GM18909 (cell line): ENCODE measurements at regions not wholly inside any gene's neighbourhood (a gene's known extent, or its start where the extent isn't known, plus 50 kb on each side); places are given as distances from the start of the nearest gene placed in this dataset.

Experiments
- ATAC-seq: cut with Tn5 transposase; IDR thresholded peaks from one replicate; pipeline ENCODE4 v1.9.1; 2021; ENCODE audit warnings: mild to moderate bottlenecking; ENCODE audit not compliant: unreplicated experiment, poor library complexity

- no peak for ATAC-seq
Observed at GRCh38 chr10:109428775-109429491, 494.4 kb downstream of the XPNPEP1 start.

- no peak for ATAC-seq
Observed at GRCh38 chr10:109427411-109427810, 495.9 kb downstream of the XPNPEP1 start.

GRCh38 chr10:109426987-109427386, 496.3 kb downstream of the XPNPEP1 start:
- no peak for ATAC-seq

- no peak for ATAC-seq
Observed at GRCh38 chr10:109418795-109419194, 504.5 kb downstream of the XPNPEP1 start.

- no peak for ATAC-seq
Observed at GRCh38 chr10:109417803-109418202, 505.5 kb downstream of the XPNPEP1 start.

GRCh38 chr10:109412353-109412752, 511.0 kb downstream of the XPNPEP1 start:
- ATAC-seq = no peak

GRCh38 chr10:109411917-109412316, 511.4 kb downstream of the XPNPEP1 start:
- ATAC-seq = no peak

GRCh38 chr10:109405338-109405737, 518.0 kb downstream of the XPNPEP1 start:
- no peak for ATAC-seq

GRCh38 chr10:109403551-109403950, 519.8 kb downstream of the XPNPEP1 start:
- no peak for ATAC-seq

- ATAC-seq = no peak
Observed at GRCh38 chr10:109393425-109393824, 529.9 kb downstream of the XPNPEP1 start.

- ATAC-seq = no peak
Observed at GRCh38 chr10:109386921-109387320, 536.4 kb downstream of the XPNPEP1 start.

GRCh38 chr10:109386101-109386500, 537.2 kb downstream of the XPNPEP1 start:
- ATAC-seq = no peak

GRCh38 chr10:109379186-109379585, 544.1 kb downstream of the XPNPEP1 start:
- ATAC-seq = no peak

- no peak for ATAC-seq
Observed at GRCh38 chr10:109374215-109374614, 549.1 kb downstream of the XPNPEP1 start.

GRCh38 chr10:109359316-109359715, 564.0 kb downstream of the XPNPEP1 start:
- no peak for ATAC-seq

GRCh38 chr10:109358325-109358724, 565.0 kb downstream of the XPNPEP1 start:
- ATAC-seq = no peak

GRCh38 chr10:109348324-109348723, 575.0 kb downstream of the XPNPEP1 start:
- ATAC-seq = no peak

GRCh38 chr10:109343293-109343692, 580.0 kb downstream of the XPNPEP1 start:
- ATAC-seq = no peak

GRCh38 chr10:109341986-109342385, 581.3 kb downstream of the XPNPEP1 start:
- no peak for ATAC-seq

- ATAC-seq = no peak
Observed at GRCh38 chr10:109328001-109328400, 595.3 kb downstream of the XPNPEP1 start.

GRCh38 chr10:109327266-109327665, 596.0 kb downstream of the XPNPEP1 start:
- no peak for ATAC-seq

GRCh38 chr10:109324721-109325120, 598.6 kb downstream of the XPNPEP1 start:
- ATAC-seq = no peak
